GM18511 (cell line): ENCODE measurements at regions not wholly inside any gene's neighbourhood (a gene's known extent, or its start where the extent isn't known, plus 50 kb on each side); places are given as distances from the start of the nearest gene placed in this dataset.

Experiments
- ATAC-seq: cut with Tn5 transposase; IDR thresholded peaks from one replicate; pipeline ENCODE4 v1.9.1; 2021; ENCODE audit warnings: mild to moderate bottlenecking, moderate library complexity; ENCODE audit not compliant: unreplicated experiment

GRCh38 chr12:58557171-58557570 is 363.1 kb downstream of the LRIG3 start:
- no peak for ATAC-seq

DNA sequence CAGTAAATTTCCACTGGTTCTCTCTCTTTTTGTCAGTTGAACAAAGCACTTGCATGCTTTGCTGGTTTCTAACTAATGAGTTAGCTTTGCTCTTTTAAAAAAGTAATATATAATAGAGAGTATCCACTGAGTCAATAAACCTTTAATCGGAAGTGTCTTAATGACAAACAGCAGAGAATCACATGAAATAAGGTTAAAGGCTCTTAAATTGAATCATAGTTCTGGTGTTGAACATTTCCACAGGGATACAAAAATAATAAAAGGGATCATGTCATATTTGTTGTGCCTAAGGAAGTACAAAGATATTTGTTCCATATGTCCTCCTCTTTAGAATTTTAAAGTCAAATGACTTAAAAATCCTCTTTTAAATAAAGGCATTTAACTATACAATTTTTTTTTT is 362.6 kb downstream of the LRIG3 start:
- ATAC-seq, result no peak

DNA sequence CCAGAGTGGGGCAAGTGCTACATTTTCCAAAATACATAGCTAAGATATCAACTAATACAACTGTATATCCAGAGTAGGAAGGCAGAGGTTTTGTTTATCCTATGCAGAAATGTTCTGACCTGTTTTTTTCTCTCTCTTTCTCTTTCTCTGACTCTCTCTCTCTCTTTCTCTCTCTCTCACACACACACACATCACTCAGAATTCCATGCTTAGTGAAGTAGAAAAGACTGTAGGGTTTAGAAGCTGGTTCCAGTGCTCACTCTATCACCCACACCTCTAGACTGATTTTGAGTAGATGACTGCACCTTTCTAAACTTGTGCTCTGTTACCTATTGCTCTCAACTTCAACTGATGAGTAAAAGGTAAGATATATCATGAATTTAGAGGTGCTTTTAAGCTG is 356.7 kb downstream of the LRIG3 start:
- no peak for ATAC-seq

GRCh38 chr12:58564721-58565120 is 355.6 kb downstream of the LRIG3 start:
- ATAC-seq, result no peak

DNA sequence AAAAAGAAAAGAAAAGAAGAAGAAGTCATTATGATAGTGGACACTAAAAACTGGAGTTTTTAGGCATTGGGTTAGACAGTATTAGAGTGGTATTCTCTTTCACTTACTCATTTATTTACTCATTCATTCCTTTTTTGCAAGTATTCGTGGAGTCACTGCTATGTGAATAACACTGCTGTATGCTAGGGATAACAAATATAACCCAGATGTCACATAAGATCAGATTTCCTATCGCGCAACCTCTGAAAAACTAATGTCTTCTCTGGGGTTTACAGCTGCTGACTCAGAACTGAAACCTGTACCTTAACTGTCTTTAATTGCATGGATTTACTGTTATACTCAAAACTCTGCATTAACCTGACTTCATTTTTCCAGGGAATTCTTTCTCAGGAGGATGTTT is 353.7 kb downstream of the LRIG3 start:
- no peak for ATAC-seq

DNA sequence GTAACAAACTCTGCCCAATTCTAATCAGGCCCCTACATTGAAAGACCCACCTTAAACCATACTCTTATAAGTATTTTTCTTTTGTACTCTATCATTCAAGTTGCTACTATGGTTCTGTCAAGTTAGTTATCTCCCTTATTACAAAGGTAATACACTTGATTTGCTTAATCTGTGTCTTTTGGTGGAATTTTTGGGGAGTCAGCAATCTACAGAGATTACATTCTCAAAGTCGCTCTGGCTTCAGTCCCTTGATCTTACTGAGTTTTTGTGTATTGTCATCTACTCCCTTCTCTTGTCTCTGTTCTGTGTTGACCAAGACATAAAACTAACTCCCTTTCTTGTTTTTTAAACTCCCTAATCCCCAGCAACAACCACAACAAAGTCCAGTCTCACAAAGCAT is 353.1 kb downstream of the LRIG3 start:
- no peak for ATAC-seq

- no peak for ATAC-seq
These were observed 349.9 kb downstream of the LRIG3 start for GRCh38 chr12:58570411-58570810.

DNA sequence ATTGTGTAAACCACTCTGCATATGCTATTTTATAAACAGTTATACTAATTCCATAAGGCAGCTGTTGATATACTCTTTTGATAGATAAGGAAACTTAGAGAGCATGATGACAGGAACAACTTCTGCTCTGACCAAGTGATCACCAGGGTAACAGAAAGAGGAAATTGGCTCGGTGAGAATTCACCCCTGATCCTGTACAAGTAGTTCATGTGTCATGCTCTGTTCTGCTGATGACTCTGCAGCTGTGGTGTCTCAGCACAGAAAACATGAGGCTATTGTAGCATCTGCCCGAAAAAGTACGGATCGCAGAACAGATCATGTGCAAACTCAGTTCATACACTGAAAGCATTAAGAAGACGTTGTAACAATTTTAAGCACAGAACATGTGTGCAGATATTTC is 345.0 kb downstream of the LRIG3 start:
- no peak for ATAC-seq

DNA sequence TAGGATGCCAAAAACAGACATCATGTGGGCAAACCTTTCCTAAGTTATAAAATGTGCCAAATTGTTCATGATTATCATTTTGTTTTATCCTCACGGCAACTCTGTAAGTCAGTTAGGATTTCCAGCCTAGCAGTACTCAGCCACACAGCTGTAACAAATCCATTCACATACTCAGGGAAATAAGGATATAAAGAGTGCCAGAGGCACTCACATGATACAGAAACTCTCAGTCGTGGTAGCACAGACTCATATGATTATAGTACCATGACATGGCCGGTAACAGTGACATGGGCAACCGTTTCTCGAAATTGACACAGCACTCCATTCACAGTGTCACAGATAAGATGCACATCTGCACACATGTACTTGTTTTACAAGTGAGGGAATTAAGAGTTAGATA is 344.2 kb downstream of the LRIG3 start:
- ATAC-seq, result no peak

- ATAC-seq, result no peak
These were observed 343.4 kb downstream of the LRIG3 start for GRCh38 chr12:58576916-58577315.

GRCh38 chr12:58580095-58580494 is 340.2 kb downstream of the LRIG3 start:
- no peak for ATAC-seq

- no peak for ATAC-seq
These were observed 336.8 kb downstream of the LRIG3 start for GRCh38 chr12:58583529-58583928.

DNA sequence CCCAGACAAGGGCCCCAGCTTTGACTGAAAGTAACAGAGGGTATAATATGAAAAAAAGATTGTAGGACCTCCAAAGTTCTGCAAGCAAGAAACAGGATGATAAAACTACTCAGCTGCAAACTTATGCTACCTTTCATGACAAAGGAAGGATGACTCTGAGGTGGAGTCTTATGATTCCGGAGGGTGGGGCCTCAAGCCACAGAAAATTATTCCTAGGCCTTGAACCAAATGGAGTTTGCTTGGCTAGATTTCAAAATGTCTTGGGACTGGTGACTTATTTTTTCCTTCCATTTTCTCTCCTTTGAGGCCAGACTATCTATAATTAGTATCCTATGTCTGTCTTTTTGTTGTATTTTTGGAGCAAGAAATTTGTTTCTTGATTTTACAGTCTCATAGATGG is 336.4 kb downstream of the LRIG3 start:
- no peak for ATAC-seq

DNA sequence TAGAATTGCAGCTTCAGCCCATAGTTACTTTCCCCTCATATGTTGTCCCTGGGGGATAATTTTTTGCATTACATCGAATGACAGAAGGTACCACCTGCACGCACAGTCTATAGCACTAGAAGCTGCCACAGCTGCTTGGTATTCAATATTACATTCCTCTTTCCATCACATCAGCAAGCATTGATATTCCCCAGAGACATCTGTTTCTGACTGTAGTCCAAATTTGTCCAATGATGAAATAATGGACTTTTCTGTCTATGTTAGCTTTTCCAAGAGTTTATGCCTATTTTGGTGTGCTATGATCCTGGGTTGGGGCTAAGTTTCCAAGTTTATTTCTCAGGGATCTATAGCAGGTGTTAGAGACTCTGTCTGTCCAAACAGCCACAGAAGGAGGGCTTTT is 335.4 kb downstream of the LRIG3 start:
- no peak for ATAC-seq

DNA sequence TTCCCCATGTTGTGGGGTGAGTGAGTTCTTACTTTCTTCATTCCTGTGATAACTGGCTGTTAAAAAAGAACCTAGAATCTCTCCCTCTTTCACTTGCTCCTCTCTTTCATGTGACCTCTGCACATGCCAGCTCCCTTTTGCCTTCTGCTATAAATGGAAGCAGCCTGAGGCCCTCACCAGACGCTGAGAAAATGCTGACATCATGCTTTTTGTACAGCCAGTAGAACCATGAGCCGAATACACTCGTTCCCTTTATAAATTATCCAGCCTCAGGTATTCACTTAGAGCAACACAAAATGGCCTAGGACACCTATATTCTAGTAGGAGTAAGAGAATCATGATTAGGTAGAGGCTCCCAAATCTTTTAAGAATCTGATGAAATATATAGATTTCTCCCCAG is 333.5 kb downstream of the LRIG3 start:
- ATAC-seq, result no peak

- no peak for ATAC-seq
These were observed 331.5 kb downstream of the LRIG3 start for GRCh38 chr12:58588770-58589169.

DNA sequence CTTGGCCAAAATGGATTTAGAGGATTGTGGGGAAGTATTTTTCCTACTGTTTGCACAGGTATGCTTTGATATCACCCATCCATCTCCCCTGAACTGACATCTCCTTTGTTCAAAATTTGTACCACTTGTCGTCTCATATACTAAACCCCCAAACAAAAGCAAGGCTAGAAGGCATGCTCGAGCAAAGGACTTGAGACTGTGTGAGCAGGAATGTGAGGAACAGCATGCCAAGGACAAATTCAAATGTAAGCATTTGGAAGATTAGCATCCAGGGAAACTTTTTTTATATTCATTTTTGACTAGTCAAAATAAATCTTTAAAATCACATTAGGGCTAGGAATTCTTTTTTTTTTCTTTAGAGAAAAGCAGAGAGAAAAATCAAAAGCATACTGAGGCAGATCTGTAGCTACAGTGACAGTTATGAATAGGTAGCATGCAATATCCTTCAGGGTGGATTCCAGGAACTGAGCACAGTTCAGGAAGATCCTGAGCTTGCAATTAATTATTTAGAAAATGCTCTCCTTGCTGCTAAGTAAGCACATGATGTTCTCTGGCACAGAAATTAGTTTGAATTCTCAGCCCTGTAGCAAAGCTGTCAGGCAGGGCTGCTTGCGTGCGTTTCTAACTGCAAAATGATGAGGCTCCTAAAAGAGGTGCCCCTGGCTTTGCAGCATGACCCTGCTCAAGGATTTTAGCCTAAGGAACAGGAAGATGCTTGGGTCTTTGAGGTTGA is 327.7 kb downstream of the LRIG3 start:
- no peak for ATAC-seq

GRCh38 chr12:58593557-58594304 is 326.6 kb downstream of the LRIG3 start:
- ATAC-seq, result no peak

DNA sequence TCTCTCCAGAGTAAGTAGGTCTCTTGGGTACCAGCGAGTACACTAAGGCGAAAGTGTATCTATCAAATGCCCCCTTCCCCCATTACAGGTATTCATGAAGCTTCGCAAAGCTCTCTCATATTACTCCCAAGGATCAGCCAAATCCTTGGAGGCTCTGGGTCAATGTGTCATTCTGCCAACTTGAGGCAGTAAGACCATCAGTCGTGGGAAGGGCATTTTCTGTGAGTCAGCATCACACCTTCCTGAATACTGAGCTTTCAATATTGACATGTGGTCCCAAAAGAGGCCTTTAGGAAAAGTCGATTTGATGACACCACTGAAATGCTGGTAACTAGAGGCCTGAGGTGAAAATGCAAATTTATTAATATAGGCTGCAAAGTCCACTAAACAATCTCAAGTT is 323.9 kb downstream of the LRIG3 start:
- no peak for ATAC-seq

GRCh38 chr12:58601529-58601928 is 318.8 kb downstream of the LRIG3 start:
- no peak for ATAC-seq

DNA sequence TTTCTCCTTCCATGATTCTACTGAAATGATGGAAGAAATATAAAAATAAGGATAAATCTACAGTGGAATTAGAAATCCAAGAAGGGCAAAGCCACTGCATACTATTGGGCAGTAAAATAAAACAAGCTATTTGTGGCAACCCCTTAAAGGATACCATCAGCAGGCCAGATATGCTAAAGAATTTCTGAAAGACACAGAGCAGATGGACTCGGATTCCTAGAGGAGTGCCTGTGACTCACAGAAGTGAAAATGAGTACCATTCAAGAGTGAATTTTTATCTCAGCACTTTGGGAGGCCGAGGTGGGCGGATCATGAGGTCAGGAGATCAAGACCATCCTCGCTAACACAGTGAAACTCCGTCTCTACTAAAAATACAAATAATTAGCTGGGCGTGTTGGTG is 318.1 kb downstream of the LRIG3 start:
- ATAC-seq, result no peak

GRCh38 chr12:58602736-58603135 is 317.6 kb downstream of the LRIG3 start:
- ATAC-seq, result no peak

GRCh38 chr12:58607805-58608204 is 312.5 kb downstream of the LRIG3 start:
- ATAC-seq, result no peak
